ENCODE measurements at regions not wholly inside any gene's neighbourhood (a gene's known extent, or its start where the extent isn't known, plus 50 kb on each side); places are given as distances from the start of the nearest gene placed in this dataset.
"Not testable (repeated sequence)": the region's sequence is repeated elsewhere in the genome, so short reads cannot be mapped to it uniquely, and the experiment has no call there.

DNA sequence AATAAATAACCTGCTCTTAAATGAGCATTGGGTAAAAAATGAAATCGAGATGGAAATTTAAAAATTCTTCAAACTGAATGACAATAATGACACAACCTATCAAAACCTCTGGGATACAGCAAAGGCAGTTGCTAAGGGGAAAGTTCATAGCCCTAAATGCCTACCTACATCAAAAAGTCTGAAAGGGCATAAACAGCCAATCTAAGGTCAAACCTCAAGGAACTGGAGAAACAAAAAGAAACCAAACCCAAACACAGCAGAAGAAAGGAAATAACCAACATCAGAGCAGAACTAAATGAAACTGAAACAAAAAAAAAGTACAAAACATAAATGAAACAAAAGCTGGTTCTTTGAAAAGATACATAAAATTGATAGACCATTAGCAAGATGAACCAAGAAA, 119.7 kb downstream of the RSL24D1 start:
- POLR2A ChIA-PET: interaction anchor here (0.9 kb wide), 1 partner anchor 120 kb away, joined by 3 read pairs; the partner anchor contains the start of gene RSL24D1
- H3K9me3 Mint-ChIP-seq; H3K4me3 Mint-ChIP-seq; H3K27me3 Mint-ChIP-seq; DNase-seq; H3K36me3 Mint-ChIP-seq (ENCODE audit: low read depth); CTCF ChIA-PET: not testable (repeated sequence)
- peaks cover 10% of the 10 kb centered on the region for H3K4me1 Mint-ChIP-seq
- H3K27ac Mint-ChIP-seq: peak overlapping the region; percentile 65

DNA sequence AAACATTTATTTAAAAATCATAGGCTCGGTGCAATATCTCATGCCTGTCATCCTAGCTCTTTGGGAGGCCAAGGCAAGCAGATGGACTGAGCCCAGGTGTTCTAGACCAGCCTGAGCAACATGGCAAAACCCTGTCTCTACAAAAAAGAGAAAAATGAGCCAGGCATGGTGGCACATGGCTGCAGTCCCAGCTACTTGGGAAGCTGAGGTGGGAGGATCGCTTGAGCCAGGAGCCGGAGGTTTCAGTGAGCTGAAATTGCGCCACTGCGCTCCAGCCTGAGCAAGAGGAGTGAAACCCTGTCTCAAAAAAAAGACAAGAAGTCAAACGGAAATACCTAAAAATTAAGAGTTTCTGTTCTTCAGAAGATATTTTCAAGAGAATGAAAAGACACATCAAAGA, 122.3 kb downstream of the RSL24D1 start:
- CTCF ChIA-PET: no interaction called here
- Mint-ChIP-seq H3K27me3 (peaks cover 5% of the 10 kb centered on the region), H3K36me3 (ENCODE audit: low read depth) (peaks cover 5% of the 10 kb centered on the region), H3K4me3 (no peak overlapping the region), H3K27ac (no peak overlapping the region), H3K4me1 (peaks cover 10% of the 10 kb centered on the region), H3K9me3 (peaks cover 8% of the 10 kb centered on the region)
- DNase-seq: no peak
- POLR2A ChIA-PET: no interaction called here

DNA sequence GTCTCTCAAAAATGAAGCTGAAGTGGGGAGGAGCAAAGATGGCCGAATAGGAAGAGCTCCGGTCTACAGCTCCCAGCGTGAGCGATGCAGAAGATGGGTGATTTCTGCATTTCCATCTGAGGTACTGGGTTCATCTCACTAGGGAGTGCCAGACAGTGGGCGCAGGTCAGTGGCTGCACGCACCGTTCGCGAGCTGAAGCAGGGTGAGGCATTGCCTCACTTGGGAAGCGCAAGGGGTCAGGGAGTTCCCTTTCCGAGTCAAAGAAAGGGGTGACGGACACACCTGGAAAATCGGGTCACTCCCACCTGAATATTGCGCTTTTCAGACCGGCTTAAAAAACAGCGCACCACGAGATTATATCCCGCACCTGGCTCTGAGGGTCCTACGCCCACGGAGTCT, 132.8 kb downstream of the RSL24D1 start:
- DNase-seq; POLR2A ChIA-PET; CTCF ChIA-PET; H3K27ac Mint-ChIP-seq; H3K4me1 Mint-ChIP-seq; H3K4me3 Mint-ChIP-seq; H3K27me3 Mint-ChIP-seq; H3K9me3 Mint-ChIP-seq; H3K36me3 Mint-ChIP-seq (ENCODE audit: low read depth): not testable (repeated sequence)

DNA sequence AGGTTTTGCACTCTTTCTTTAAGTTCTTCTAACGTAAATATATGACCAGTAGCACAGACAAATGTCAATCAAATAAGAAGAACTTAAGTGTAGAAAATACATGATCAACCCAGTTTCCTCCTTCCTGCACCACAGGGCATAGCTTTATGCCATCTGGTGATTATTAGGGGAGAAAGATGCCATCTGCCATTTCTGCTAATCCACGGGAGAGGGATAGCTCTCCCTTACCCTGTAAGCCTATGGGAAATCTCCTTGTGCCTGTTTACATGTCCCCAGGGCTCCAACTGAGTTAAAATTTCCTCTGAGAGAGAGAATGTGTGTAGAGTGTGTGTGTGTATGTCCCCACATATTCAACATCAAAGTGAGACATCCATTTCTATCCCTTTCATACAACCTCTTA, 135.9 kb downstream of the RSL24D1 start:
- ChIA-PET POLR2A (no interaction called here), CTCF (no interaction called here)
- Mint-ChIP-seq H3K27ac (no peak overlapping the region), H3K9me3 (peaks cover 2% of the 10 kb centered on the region), H3K27me3 (no peaks in the 10 kb centered on the region), H3K36me3 (ENCODE audit: low read depth) (no peaks in the 10 kb centered on the region), H3K4me3 (no peak overlapping the region), H3K4me1 (no peaks in the 10 kb centered on the region)
- DNase-seq: no peak

DNA sequence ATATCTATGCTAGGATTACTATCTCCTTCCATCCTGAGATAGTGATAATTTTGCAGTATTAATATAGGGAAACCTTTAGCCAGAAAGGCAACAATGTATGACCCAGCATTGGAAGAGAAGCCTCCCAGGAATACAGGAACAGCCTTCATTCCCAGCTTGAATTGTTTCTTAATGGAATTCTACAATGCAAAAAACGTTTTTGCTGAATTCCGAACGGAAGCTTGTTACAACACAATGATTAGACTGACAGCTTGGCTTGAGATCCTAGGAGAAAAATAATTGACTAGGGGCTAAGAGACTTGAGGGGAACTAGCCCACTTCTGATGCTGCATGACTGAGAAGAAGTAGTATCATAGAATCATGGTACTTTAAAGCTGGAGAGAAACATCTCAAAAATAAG, 140.2 kb downstream of the RSL24D1 start:
- CTCF ChIA-PET: no interaction called here
- no peak overlapping the region for H3K27ac Mint-ChIP-seq

DNA sequence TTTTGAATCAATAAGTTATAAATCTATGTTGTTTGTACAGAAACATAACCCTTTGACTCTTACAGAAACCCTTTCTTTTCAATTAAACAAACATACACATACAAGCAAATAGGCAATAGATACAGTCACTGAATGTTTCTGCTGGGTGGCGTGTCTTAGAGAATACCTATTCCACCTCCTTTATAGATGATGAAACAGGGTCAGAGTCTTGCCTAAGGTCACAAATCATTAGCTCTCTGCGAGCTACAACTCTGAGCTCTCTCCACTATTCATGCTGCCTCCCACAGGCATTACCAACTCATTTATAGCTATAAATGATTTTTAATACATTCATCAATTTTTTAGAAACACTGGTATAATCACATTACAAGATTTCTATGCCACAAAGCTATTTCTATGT, 152.6 kb downstream of the RSL24D1 start:
- Mint-ChIP-seq H3K4me1 (no peaks in the 10 kb centered on the region), H3K27ac (no peak overlapping the region), H3K36me3 (ENCODE audit: low read depth) (no peaks in the 10 kb centered on the region), H3K27me3 (no peaks in the 10 kb centered on the region), H3K9me3 (peaks cover 3% of the 10 kb centered on the region), H3K4me3 (no peak overlapping the region)
- ChIA-PET POLR2A (no interaction called here), CTCF (no interaction called here)
- DNase-seq: no peak

More for the DNA sequence above, 140.2 kb downstream of the RSL24D1 start:
- Mint-ChIP-seq H3K4me1 (no peaks in the 10 kb centered on the region), H3K36me3 (ENCODE audit: low read depth) (no peaks in the 10 kb centered on the region), H3K27me3 (peaks cover 3% of the 10 kb centered on the region), H3K4me3 (no peak overlapping the region), H3K9me3 (no peaks in the 10 kb centered on the region)
- DNase-seq: no peak
- POLR2A ChIA-PET: no interaction called here

DNA sequence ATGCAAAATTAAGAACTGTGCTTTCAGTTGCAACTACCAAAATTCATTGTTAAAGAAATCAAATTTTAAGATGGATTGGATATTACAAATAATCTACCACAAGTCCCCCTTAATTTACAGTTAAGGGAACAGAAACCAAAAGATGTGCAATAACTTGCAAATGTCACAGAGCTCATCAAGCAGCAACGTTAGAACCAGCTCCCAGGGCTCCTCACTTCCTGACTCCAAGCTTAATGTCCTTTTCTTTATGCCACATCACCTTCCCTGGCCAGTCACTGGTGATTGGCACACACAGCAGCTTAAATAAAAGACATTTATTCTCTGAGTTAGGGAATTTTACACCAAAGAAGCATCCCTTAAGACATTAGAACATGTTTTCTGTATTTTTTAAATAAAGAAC, 159.7 kb downstream of the RSL24D1 start:
- no peaks in the 10 kb centered on the region for H3K36me3 Mint-ChIP-seq (ENCODE audit: low read depth)
- H3K4me3 Mint-ChIP-seq: no peak overlapping the region
- ChIA-PET POLR2A (no interaction called here), CTCF (no interaction called here)
- no peaks in the 10 kb centered on the region for H3K9me3 Mint-ChIP-seq
- peaks cover 7% of the 10 kb centered on the region for H3K27me3 Mint-ChIP-seq
- no peak overlapping the region for H3K27ac Mint-ChIP-seq
- no peaks in the 10 kb centered on the region for H3K4me1 Mint-ChIP-seq
- no peak for DNase-seq

DNA sequence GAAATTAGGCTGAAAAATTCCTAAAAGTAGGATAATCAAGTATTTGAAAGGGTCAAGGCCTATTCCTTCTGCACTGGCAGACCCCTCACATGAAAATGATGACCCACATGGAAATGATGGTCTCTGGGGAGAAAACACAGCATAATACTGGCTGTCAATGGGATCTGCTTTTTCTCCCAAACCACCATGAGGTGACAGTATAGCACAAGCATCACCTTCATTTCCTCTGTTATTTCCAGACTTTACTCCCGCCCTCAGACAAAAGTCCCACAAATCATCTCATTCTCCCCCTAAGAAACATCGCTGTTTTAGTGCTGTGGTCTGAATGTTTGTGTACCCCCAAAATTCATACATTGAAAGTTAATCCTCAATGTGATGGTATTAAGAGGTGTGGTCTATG, 161.0 kb downstream of the RSL24D1 start:
- no peak overlapping the region for H3K4me3 Mint-ChIP-seq
- CTCF ChIA-PET: no interaction called here
- no peaks in the 10 kb centered on the region for H3K4me1 Mint-ChIP-seq
- no peak overlapping the region for H3K27ac Mint-ChIP-seq
- no peaks in the 10 kb centered on the region for H3K9me3 Mint-ChIP-seq
- H3K36me3 Mint-ChIP-seq (ENCODE audit: low read depth): no peaks in the 10 kb centered on the region
- POLR2A ChIA-PET: no interaction called here
- DNase-seq: no peak
- H3K27me3 Mint-ChIP-seq: peaks cover 7% of the 10 kb centered on the region

DNA sequence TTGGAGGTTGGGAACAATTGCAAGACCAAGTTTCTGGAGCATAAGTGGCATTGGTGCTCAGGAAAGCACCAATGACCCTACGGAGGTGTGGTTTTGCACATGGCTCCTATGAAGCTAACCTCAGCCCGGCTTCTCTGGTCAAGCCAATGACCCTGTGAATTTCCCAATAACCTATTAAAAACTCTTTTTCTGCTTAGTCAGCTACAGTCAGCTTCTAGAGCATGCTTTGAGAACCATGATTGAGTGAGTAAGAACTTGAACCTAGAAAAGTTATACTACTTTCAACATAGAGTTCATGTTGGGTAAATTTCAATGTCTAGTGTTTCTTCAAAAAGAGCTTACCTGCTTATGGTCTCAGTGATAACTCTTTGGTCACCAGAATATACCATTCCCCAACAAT, 163.2 kb downstream of the RSL24D1 start:
- H3K4me3 Mint-ChIP-seq: no peak overlapping the region
- no peaks in the 10 kb centered on the region for H3K36me3 Mint-ChIP-seq (ENCODE audit: low read depth)
- CTCF ChIA-PET: no interaction called here
- no peaks in the 10 kb centered on the region for H3K4me1 Mint-ChIP-seq
- DNase-seq: no peak
- H3K27ac Mint-ChIP-seq: no peak overlapping the region
- H3K9me3 Mint-ChIP-seq: no peaks in the 10 kb centered on the region
- POLR2A ChIA-PET: no interaction called here
- H3K27me3 Mint-ChIP-seq: peaks cover 7% of the 10 kb centered on the region

DNA sequence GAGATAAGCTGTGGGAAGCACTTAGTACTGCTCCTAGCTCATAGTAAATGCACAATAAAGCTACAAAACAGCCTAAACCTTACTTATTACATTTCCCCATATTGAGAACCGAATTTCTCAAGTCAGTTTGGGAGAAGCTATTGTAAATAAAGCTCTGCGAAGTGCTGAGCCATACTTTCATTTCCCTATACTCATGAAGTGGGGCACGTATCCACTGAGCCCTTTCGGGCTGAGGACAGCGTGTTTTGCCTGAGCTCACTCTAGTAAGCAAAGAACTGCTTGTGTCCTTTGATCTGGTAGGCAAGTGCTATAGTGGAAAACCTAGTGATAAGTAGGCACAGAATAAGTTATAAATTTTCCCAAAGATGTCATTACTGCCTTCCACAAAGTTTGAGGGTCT, 165.0 kb downstream of the RSL24D1 start:
- Mint-ChIP-seq H3K27ac (no peak overlapping the region), H3K36me3 (ENCODE audit: low read depth) (no peaks in the 10 kb centered on the region), H3K27me3 (peaks cover 2% of the 10 kb centered on the region), H3K9me3 (no peaks in the 10 kb centered on the region), H3K4me1 (no peaks in the 10 kb centered on the region), H3K4me3 (no peak overlapping the region)
- ChIA-PET CTCF (interaction anchor here (0.6 kb wide), 1 partner anchor 368 kb away, joined by 5 read pairs; no protein-coding TSS in a partner anchor), POLR2A (no interaction called here)
- no peak for DNase-seq

DNA sequence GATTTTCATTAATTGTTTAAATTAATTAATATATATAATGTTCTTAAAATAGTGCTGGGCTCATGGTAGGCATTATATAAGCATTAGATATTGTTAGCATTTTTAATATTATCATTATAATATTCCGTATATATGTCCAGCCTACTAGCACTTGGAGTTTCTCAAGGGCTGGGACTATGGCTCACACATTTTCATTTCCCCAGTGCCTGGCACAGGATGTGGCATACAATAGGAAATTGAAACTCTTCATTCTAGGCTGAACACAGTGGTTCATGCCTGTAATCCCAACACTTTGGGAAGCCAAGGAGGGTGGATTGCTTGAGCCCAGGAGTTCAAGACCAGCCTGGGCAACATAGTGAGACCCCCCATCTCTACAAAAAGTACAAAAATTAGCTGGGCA, 170.4 kb downstream of the RSL24D1 start:
- peaks cover 2% of the 10 kb centered on the region for H3K27me3 Mint-ChIP-seq
- DNase-seq: no peak
- H3K27ac Mint-ChIP-seq: no peak overlapping the region
- no peak overlapping the region for H3K4me3 Mint-ChIP-seq
- H3K9me3 Mint-ChIP-seq: no peaks in the 10 kb centered on the region
- POLR2A ChIA-PET: no interaction called here
- no peaks in the 10 kb centered on the region for H3K4me1 Mint-ChIP-seq
- CTCF ChIA-PET: no interaction called here
- H3K36me3 Mint-ChIP-seq (ENCODE audit: low read depth): no peaks in the 10 kb centered on the region

DNA sequence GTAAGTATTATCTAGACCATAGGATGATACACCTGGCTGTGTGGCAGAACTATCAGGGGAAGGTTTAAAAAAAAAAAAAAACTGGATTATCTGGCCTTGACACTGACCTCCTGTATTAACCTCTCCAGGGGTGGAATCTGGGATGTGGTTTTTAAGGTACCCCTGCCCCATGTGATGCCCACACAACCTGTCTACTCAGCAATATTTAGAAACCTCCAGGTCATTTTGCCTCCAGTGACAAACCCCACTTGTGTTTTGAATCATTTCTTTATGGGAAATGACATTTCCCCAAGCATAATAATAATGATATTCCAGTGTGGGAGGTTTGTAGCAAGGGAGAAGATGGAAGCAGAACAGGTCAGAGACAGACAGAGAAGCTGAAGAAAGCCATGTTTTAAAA, 179.1 kb downstream of the RSL24D1 start:
- CTCF ChIA-PET: no interaction called here
- Mint-ChIP-seq H3K36me3 (ENCODE audit: low read depth) (no peaks in the 10 kb centered on the region), H3K4me3 (no peak overlapping the region)

DNA sequence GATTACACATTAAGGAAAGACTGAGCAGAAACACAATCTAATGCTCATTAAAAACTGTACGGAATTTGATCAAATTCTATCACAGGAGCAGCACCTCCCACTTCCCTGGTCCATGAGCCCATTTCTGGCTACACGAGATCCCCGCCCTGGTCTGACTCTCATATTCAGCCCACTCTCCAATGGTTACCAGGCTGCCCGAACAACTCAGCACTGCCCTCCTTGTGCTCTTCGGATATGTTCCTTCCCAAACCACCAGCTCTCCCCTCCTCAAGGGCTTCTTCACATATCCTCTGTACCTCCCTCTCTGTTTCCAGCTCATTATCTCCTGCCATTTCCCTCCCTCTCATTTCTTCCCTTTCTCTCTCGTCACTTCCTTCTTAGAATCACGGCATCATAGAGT, 180.5 kb downstream of the RSL24D1 start:
- no peak for DNase-seq

More for the DNA sequence above, 179.1 kb downstream of the RSL24D1 start:
- DNase-seq: no peak
- H3K27me3 Mint-ChIP-seq: peaks cover 3% of the 10 kb centered on the region
- H3K27ac Mint-ChIP-seq: no peak overlapping the region
- no peaks in the 10 kb centered on the region for H3K9me3 Mint-ChIP-seq
- POLR2A ChIA-PET: no interaction called here
- H3K4me1 Mint-ChIP-seq: no peaks in the 10 kb centered on the region

DNA sequence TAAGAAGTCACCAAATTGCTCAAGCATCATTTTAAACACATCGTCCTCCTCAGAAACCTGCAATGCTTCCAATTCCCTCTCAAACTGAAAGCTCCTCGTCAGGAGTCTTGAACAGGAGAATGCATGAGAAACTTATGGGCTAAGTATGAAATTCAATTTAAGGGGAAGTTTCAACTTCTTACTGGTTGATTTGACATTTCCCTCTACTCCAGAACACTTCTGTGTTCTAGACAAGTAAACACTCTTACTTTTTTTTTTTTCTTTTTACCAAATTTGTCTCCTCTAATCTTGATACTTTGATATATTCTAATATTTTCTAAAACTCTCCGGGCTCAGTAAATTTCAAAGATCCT, 181.7 kb downstream of the RSL24D1 start:
- DNase-seq: no peak
- peaks cover 7% of the 10 kb centered on the region for H3K27me3 Mint-ChIP-seq
- H3K9me3 Mint-ChIP-seq: no peaks in the 10 kb centered on the region
- ChIA-PET POLR2A (no interaction called here), CTCF (no interaction called here)
- no peak overlapping the region for H3K27ac Mint-ChIP-seq
- H3K4me1 Mint-ChIP-seq: no peaks in the 10 kb centered on the region
- no peaks in the 10 kb centered on the region for H3K36me3 Mint-ChIP-seq (ENCODE audit: low read depth)
- no peak overlapping the region for H3K4me3 Mint-ChIP-seq

More for the DNA sequence above, 180.5 kb downstream of the RSL24D1 start:
- H3K4me1 Mint-ChIP-seq: no peaks in the 10 kb centered on the region
- POLR2A ChIA-PET: no interaction called here
- no peaks in the 10 kb centered on the region for H3K9me3 Mint-ChIP-seq
- CTCF ChIA-PET: no interaction called here
- H3K27ac Mint-ChIP-seq: no peak overlapping the region
- H3K4me3 Mint-ChIP-seq: no peak overlapping the region
- no peaks in the 10 kb centered on the region for H3K36me3 Mint-ChIP-seq (ENCODE audit: low read depth)
- peaks cover 3% of the 10 kb centered on the region for H3K27me3 Mint-ChIP-seq

Data from activated CD4-positive, alpha-beta memory T cell treated with anti-CD3 and anti-CD28 coated beads, Interleukin-2, amount 10 ng/mL, durations not matched to agents 7 days and 5 days (primary cell).